PC-3 (cell line): ENCODE measurements at regions not wholly inside any gene's neighbourhood (a gene's known extent, or its start where the extent isn't known, plus 50 kb on each side); places are given as distances from the start of the nearest gene placed in this dataset.

Experiments used
- EZH2phosphoT487 ChIP-seq: fragments of 300-600 bp; sonication (generic); IDR thresholded peaks from 2 replicates; pipeline ENCODE4 v1.6.1; 2018; ENCODE audit warnings: mild to moderate bottlenecking, antibody characterized with exemption, low read length, borderline replicate concordance
- TF ChIP-seq, protein P1 (sequence below): fragments of 300-600 bp; sonication (generic); conservative IDR thresholded peaks from 2 replicates; pipeline ENCODE4 v1.5.1; 2017; ENCODE audit warnings: antibody characterized with exemption, low read depth, mild to moderate bottlenecking, low read length

DNA sequence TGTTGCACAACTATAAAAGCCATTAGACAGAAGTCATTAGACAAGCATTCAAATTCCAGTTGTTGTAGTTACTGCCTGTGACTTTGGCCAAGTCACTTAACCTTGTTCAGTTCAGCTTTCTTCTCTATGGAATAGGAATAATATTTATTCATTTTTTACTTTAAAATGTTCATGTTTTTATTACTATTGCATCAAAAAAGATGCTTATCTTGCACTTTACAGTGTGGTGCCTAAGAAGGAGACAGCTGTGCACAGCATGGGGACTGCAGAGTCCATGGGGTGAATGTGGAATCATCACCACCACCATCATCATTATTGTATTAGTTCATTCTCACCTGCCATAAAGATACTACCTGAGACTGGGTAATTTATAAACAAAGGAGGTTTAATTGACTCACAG lies 504.2 kb downstream of the SOX2 start:
- TF ChIP-seq, protein P1, sequence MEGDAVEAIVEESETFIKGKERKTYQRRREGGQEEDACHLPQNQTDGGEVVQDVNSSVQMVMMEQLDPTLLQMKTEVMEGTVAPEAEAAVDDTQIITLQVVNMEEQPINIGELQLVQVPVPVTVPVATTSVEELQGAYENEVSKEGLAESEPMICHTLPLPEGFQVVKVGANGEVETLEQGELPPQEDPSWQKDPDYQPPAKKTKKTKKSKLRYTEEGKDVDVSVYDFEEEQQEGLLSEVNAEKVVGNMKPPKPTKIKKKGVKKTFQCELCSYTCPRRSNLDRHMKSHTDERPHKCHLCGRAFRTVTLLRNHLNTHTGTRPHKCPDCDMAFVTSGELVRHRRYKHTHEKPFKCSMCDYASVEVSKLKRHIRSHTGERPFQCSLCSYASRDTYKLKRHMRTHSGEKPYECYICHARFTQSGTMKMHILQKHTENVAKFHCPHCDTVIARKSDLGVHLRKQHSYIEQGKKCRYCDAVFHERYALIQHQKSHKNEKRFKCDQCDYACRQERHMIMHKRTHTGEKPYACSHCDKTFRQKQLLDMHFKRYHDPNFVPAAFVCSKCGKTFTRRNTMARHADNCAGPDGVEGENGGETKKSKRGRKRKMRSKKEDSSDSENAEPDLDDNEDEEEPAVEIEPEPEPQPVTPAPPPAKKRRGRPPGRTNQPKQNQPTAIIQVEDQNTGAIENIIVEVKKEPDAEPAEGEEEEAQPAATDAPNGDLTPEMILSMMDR, result no peak
- TF ChIP-seq EZH2phosphoT487, result no peak
